Kasumi-1 (cell line): ENCODE measurements at regions not wholly inside any gene's neighbourhood (a gene's known extent, or its start where the extent isn't known, plus 50 kb on each side); places are given as distances from the start of the nearest gene placed in this dataset.

Experiments
- DNase-seq, 2 experiments: peaks; one replicate each; lab custom pipeline; 2025; lab: John Stamatoyannopoulos, UW

GRCh38 chr11:106216281-106216680 lies 138.8 kb downstream of the AASDHPPT start:
- no peak for DNase-seq

DNA sequence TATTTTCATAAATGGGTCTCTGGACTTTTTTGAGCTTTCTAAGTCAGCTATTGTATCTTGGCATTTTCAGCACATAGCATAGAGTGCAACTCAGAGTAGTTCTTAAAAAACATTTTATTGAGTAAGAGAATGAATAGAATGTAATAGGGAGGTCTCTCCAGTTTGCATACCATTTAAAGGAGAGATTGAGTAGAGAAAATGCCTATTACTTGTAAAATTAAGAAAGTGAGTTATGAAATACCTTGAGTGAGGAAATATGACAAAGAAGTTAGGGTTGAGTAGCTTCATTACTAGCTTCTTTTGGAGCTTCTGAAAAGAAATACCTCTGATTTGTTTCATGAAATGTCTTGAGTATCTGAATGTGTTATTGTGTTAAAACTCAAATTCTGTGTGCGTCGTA lies 140.0 kb downstream of the AASDHPPT start:
- no peak for DNase-seq

DNA sequence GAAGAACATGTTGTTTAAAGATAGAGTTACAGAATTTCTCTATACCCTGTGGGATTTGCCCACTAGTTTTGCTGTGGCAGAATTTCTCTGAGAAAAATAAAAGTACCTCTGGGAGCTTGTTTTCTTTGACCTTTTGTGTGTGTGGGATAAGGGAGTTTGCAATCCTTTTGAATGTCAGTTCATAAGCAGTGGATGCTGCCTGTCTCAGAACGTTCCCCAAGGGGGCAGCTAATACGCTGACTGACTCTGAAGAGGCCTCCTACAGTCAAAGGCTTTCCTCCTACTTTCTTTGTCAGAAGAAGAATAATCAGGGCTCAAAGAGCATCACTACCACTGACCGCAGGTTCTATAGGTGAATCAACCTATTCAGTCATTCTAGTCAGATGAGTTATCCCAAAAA lies 140.6 kb downstream of the AASDHPPT start:
- no peak for DNase-seq

GRCh38 chr11:106222626-106223025 lies 145.2 kb downstream of the AASDHPPT start:
- DNase-seq = no peak

GRCh38 chr11:106224172-106224571 lies 146.7 kb downstream of the AASDHPPT start:
- DNase-seq = no peak

DNA sequence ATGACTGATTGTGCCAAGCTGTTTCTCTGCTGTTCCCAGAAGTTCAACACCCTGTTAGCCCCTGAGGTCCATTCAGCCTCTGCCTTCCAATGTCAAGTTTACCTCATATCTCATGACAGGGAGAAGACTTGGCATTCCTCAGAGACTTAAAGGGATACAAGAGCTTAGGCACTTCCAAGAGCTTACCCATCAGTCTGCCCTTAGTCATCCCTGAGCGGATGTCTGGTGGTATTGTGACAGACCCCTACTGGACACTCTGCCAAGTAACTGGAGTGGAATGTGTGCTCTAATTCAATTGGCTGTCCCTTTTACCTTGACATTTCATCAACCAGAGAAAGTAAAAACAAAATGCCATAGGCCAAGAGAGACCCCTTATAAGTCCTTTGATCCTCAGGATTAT lies 151.5 kb downstream of the AASDHPPT start:
- DNase-seq = no peak

DNA sequence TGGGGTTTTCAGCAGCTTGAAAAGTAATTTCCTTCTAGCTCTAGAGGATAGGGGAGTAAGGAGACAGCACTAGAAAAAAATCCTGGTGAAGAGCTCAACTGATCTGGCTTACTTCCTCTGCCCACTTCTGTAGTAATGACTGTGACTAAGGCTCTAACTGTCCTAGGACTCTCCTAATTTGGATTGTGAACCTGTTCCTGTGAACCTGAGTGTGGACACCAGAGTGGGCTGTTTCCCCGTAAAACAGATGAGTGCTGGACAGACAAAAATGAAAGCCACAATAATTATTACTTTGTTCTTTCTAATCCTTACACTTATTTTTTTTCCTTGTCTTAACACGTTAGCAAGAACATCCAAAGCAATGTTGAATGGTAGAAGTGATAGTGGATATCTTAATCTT lies 154.1 kb downstream of the AASDHPPT start:
- no peak for DNase-seq

DNA sequence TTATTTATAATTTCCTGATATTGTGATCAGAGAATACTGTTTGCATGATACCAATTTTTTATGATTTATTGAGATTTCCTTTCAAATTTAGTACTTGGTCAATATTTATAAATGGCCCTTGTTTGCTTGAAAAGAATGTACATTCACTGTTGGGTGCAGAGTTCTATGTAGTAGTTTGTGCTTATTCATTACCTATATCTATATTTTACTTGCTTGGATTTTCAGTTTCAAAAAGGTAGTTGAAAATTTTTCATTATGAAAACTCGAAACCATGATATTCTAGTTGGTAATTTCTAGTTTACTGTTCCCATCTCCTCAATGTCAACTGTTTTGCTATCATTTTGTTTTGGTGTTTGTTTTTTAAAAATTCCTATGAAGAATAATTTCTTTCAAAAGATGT lies 155.7 kb downstream of the AASDHPPT start:
- DNase-seq = no peak

DNA sequence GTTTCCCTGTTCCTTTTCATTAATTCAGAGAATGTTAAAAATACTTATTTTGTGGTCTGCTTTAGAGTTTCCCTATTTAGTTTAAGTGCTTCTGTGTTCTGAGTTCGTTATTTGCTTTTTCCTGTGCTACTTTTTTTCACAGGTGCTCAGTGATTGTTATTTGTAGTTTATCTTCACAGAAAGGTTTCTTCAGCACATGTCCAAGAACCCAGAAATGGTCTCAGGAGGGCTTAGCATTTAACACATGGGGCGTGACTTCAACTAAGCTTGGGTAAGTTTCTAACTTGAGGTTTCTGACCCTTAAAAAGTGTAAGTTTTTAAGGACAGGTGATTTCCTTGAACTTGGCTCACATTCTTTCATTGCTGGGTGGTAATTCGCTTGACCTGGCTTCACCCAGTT lies 157.3 kb downstream of the AASDHPPT start:
- DNase-seq = no peak

GRCh38 chr11:106236295-106236694 lies 158.8 kb downstream of the AASDHPPT start:
- no peak for DNase-seq

DNA sequence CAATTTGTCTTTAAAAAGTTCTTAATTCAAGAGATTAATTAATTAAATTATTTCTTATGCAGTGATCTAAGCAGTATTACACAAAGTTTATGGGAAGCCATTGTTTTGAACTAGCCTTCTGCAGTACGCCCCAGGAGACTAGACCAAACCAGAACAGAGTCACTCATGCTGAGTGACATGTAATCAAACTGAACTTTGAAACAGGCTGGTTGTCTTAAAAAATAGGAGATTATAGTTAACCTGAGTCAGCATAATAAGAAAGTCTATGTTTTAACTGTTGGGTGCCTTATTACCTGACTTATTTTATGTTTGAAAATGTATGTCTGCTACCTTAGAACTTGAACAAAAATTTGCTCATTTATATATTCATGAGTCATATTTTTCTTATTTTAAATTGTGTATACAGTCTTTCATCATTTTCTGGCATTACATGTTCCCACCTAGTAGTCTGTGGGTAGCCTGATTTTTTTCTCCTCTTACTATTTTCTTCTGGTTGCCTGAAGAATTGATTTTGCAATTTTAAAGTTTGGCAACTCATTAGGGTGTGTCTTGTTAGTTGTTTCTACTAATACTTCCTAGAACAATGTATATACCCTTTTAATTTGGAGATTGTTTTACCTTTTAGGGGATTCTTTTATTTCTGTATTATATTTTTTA lies 161.4 kb downstream of the AASDHPPT start:
- DNase-seq = no peak

- no peak for DNase-seq
These were observed 164.3 kb downstream of the AASDHPPT start for GRCh38 chr11:106241601-106242257.

GRCh38 chr11:106242718-106243415 lies 165.4 kb downstream of the AASDHPPT start:
- DNase-seq = no peak

DNA sequence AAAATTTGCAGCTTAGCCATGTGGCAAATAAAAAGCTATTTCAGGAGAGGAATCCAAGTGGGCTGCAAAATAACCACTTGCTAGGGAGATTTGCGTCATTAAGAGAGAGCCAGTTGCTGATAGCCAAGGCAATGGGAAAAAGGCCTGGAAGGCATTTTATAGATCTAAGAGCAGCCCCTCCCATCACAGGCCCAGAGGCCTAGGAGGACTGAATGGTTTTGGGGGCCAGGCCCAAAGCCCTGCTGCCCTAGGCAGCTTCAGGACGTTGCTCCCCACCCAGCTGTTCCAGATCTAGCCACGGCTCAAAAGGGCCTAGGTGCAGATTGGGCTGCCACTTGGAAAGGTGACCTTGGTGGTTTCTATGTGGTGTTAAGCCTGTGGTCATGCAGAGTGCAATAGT lies 169.0 kb downstream of the AASDHPPT start:
- no peak for DNase-seq

GRCh38 chr11:106249617-106250239 lies 172.3 kb downstream of the AASDHPPT start:
- no peak for DNase-seq

DNA sequence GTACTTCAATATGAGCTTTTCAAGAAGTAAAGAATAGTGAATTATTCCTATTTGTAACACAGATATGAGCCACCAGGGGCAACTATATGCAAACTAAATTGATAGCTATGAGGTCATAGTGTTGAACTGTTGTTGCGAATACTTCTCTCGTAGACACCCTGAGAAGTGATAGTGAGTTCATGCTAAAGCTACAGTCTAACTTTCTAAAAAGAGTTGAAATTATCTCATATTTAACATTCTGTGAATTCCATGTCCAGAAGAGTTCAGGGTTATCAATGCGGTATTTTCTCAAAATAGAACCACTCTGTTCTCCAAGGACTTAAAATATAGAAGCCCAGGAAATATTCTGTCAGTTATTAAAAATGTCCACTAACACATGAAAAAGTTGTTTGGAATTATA lies 185.4 kb downstream of the AASDHPPT start:
- no peak for DNase-seq

- DNase-seq = no peak
These were observed 186.1 kb downstream of the AASDHPPT start for GRCh38 chr11:106263527-106263926.

- no peak for DNase-seq
These were observed 193.6 kb downstream of the AASDHPPT start for GRCh38 chr11:106271086-106271485.

GRCh38 chr11:106271686-106272085 lies 194.2 kb downstream of the AASDHPPT start:
- DNase-seq = no peak

DNA sequence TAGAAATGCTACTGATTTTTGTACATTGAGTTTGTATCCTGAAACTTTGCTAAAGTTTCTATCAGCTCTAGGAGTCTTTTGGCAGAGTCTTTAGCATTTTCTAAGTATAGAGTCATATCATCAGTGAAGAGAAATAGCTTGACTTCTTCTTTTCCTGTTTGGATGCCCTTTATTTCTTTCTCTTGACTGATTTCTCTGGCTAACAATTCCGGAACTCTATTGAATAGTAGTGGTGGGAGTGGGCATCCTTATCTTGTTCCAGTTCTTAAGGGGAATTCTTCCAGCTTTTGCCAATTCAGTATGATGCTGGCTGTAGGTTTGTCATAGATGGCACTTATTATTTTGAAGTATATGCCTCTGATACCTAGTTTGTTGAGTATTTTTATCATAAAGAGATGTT lies 197.7 kb downstream of the AASDHPPT start:
- no peak for DNase-seq

DNA sequence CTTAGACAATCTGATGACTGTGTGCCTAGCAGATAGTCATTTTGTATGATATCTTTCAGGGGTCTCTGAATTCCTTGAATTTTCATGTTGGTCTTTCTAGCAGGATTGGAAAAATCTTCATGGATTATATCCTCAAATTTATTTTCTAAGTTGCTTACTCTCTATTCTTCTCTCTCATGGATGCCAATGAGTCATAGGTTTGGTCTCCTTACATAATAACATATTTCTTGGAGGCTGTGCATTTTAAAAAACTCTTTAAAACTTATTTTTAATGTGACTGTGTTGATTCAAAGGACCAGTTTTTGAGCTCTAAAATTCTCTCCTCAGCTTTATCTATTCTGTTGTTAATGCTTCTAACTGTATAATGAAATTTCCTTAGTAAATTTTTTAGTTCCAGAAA lies 198.7 kb downstream of the AASDHPPT start:
- no peak for DNase-seq

- DNase-seq = peak in 1 of 2 experiments; percentile 16
These were observed 199.5 kb downstream of the AASDHPPT start for GRCh38 chr11:106276859-106277436.

GRCh38 chr11:106277484-106277883 lies 200.0 kb downstream of the AASDHPPT start:
- no peak for DNase-seq
